HepG2 (cell line): ENCODE measurements at regions not wholly inside any gene's neighbourhood (a gene's known extent, or its start where the extent isn't known, plus 50 kb on each side); places are given as distances from the start of the nearest gene placed in this dataset.
A peak's percentile ranks its signal among the peaks of the same experiment; 100 is the strongest.

Source experiments
- ATAC-seq: fragments of 200-7000 bp; cut with Tn5 transposase; 3 replicates; pipeline ENCODE4 v1.9.1; 2020; ENCODE audit warnings: mild to moderate bottlenecking, moderate library complexity
- BruUV-seq: library from RNA; stranded (reverse); fragments of 400-500 nt; replicated peaks from 2 replicates; lab custom pipeline; 2021; lab: Mats Ljungman, UMichigan
- CTCF ChIA-PET: fragments of 300-600 bp; formaldehyde crosslinking; extraction: SDS; loops from one replicate; lab custom pipeline; 2021; ENCODE audit warnings: low total read pairs, inconsistent platforms, low intra/inter-chr PET ratio; lab: Yijun Ruan, JAX
- POLR2A ChIA-PET: fragments of 350-600 bp; sonication (Branson Sonifier 250); formaldehyde crosslinking; loops from one replicate; lab custom pipeline; 2020; ENCODE audit warnings: antibody characterized with exemption, inconsistent platforms; lab: Yijun Ruan, JAX
- DNase-seq: peaks from one replicate; pipeline ENCODE4 v3.0.0-alpha.2; 2015; ENCODE audit warnings: low spot score
- FAIRE-seq: peaks from 3 replicates; lab custom pipeline; 2011; peaks lifted over from hg19 to GRCh38; lab: Jason Lieb, UNC
- H2AFZ ChIP-seq: one replicate; pipeline ENCODE4 v1.6.1; 2011; ENCODE audit warnings: low read length, inconsistent platforms
- H3K27ac ChIP-seq: fragments of 300-600 bp; 3 replicates; pipeline ENCODE4 v1.8.0; 2011; ENCODE audit warnings: mixed run types, mild to moderate bottlenecking, mixed read lengths, low read length, inconsistent platforms; ENCODE audit not compliant: insufficient read depth; ENCODE audit errors: extremely low read length
- H3K27me3 ChIP-seq, 2 experiments: fragments of 200-600 bp in 1 of 2; 2 replicates in 1 of 2; 3 replicates in 1 of 2; pipeline versions ENCODE4 v1.6.0 to v1.8.0; 2011; ENCODE audit warnings: low read length in 2 of 2, mild to moderate bottlenecking in 2 of 2, moderate library complexity in 2 of 2, inconsistent platforms in 1 of 2; ENCODE audit not compliant: insufficient read depth in 2 of 2, control insufficient read depth in 1 of 2
- H3K36me3 ChIP-seq, 2 experiments: fragments of 200-600 bp in 1 of 2; replicated peaks in 1 of 2; 2 replicates in 1 of 2; 3 replicates in 1 of 2; pipeline versions ENCODE4 v1.5.1 to v1.8.0; 2011; ENCODE audit warnings: low read length in 2 of 2, inconsistent platforms in 1 of 2; ENCODE audit not compliant: insufficient read depth in 2 of 2, control insufficient read depth in 1 of 2
- H3K4me1 ChIP-seq: 2 replicates; pipeline ENCODE4 v1.5.1; 2012; ENCODE audit warnings: low read length, inconsistent platforms; ENCODE audit not compliant: insufficient read depth
- H3K4me2 ChIP-seq: 2 replicates; pipeline ENCODE4 v1.6.0; 2011; ENCODE audit warnings: low read depth, low read length, inconsistent platforms
- H3K4me3 ChIP-seq, 3 experiments: fragments of 200-600 bp in 1 of 3; sonication (generic), shearing (Covaris generic) in 1 of 3; replicated peaks in 1 of 3; 2 replicates each; pipeline ENCODE4 v1.5.1; 2011 to 2016; ENCODE audit warnings: low read length in 3 of 3, inconsistent platforms in 2 of 3, low read depth in 2 of 3, mild to moderate bottlenecking in 2 of 3, control low read depth in 1 of 3, mixed read lengths in 1 of 3; ENCODE audit not compliant: insufficient read depth in 1 of 3
- H3K79me2 ChIP-seq: one replicate; pipeline ENCODE4 v1.6.1; 2011; ENCODE audit warnings: low read length, inconsistent platforms; ENCODE audit not compliant: insufficient read depth
- H3K9ac ChIP-seq: 2 replicates; pipeline ENCODE4 v1.6.0; 2011; ENCODE audit warnings: mild to moderate bottlenecking, low read depth, low read length, inconsistent platforms; ENCODE audit not compliant: insufficient read depth
- H3K9me3 ChIP-seq: 2 replicates; pipeline ENCODE4 v1.5.1; 2012; ENCODE audit warnings: mild to moderate bottlenecking, low read length
- H4K20me1 ChIP-seq: 2 replicates; pipeline ENCODE4 v1.6.0; 2011; ENCODE audit warnings: inconsistent platforms, mild to moderate bottlenecking, low read length, moderate library complexity; ENCODE audit not compliant: insufficient read depth
- HDAC1 ChIP-seq: sonication (generic); formaldehyde crosslinking; IDR thresholded peaks from 2 replicates; pipeline ENCODE4 v1.5.1; 2020; ENCODE audit warnings: mild to moderate bottlenecking, missing genetic modification reagents
- HNF1B ChIP-seq: sonication (generic); formaldehyde crosslinking; IDR thresholded peaks from 2 replicates; pipeline ENCODE4 v1.5.1; 2020; ENCODE audit warnings: mild to moderate bottlenecking, moderate library complexity, missing genetic modification reagents
- JUN ChIP-seq: sonication (generic); formaldehyde crosslinking; IDR thresholded peaks from 2 replicates; pipeline ENCODE4 v1.4.0; 2020; ENCODE audit warnings: mild to moderate bottlenecking, missing genetic modification reagents
- KLF6 ChIP-seq: IDR thresholded peaks from 2 replicates; pipeline ENCODE4 v1.8.0; 2016; ENCODE audit warnings: missing biosample characterization, missing genetic modification reagents
- SMAD3 ChIP-seq: sonication (generic); formaldehyde crosslinking; IDR thresholded peaks from 2 replicates; pipeline ENCODE4 v1.4.0; 2020; ENCODE audit warnings: missing genetic modification reagents
- TARDBP ChIP-seq: sonication (generic); formaldehyde crosslinking; IDR thresholded peaks from 2 replicates; pipeline ENCODE4 v1.8.0; 2022; ENCODE audit warnings: mild to moderate bottlenecking, missing genetic modification reagents
- ZBTB42 ChIP-seq: sonication (generic); formaldehyde crosslinking; IDR thresholded peaks from 2 replicates; pipeline ENCODE4 v1.5.0; 2020; ENCODE audit warnings: mild to moderate bottlenecking, missing genetic modification reagents
- ZFP36L2 ChIP-seq: sonication (generic); formaldehyde crosslinking; IDR thresholded peaks from 2 replicates; pipeline ENCODE4 v1.4.0; 2020; ENCODE audit warnings: missing genetic modification reagents
- ZFYVE20 ChIP-seq: sonication (generic); formaldehyde crosslinking; IDR thresholded peaks from 2 replicates; pipeline ENCODE4 v1.8.0; 2023; ENCODE audit warnings: low read depth, mild to moderate bottlenecking, moderate library complexity, missing genetic modification reagents, borderline replicate concordance
- ZNF557 ChIP-seq: sonication (generic); formaldehyde crosslinking; IDR thresholded peaks from 2 replicates; pipeline ENCODE4 v1.4.0; 2020; ENCODE audit warnings: missing genetic modification reagents
- ZNF619 ChIP-seq: sonication (generic); formaldehyde crosslinking; IDR thresholded peaks from 2 replicates; pipeline ENCODE4 v1.4.0; 2020; ENCODE audit warnings: mild to moderate bottlenecking, missing genetic modification reagents
- ZSCAN31 ChIP-seq: sonication (generic); formaldehyde crosslinking; IDR thresholded peaks from 2 replicates; pipeline ENCODE4 v1.5.0; 2020; ENCODE audit warnings: low read depth, mild to moderate bottlenecking, missing genetic modification reagents
- ZUFSP ChIP-seq: sonication (generic); formaldehyde crosslinking; IDR thresholded peaks from 2 replicates; pipeline ENCODE4 v1.9.0; 2021; ENCODE audit warnings: missing genetic modification reagents, mild to moderate bottlenecking, borderline replicate concordance
- WGBS: methylation state at CpG from one replicate; pipeline ENCODE4 v1.1.6; 2017; ENCODE audit warnings: low lambda C conversion rate; 5-methylcytosine and 5-hydroxymethylcytosine counted together
- in situ Hi-C: cut with HindIII; loops from 2 replicates; pipeline ENCODE4 v1.10.0; 2017; ENCODE audit warnings: low pct_unique_long_range_greater_than_20kb; ENCODE audit not compliant: extremely low pct_ligation_motif_present
- intact Hi-C: fragments of 100-400 bp; cut with micrococcal nuclease; formaldehyde crosslinking; loops from one replicate; pipeline ENCODE4 v1.10.0; 2022; ENCODE audit not compliant: unreplicated experiment
- TF ChIP-seq, protein P1 (sequence below): sonication (generic); formaldehyde crosslinking; IDR thresholded peaks from 2 replicates; pipeline ENCODE4 v1.4.0; 2020; ENCODE audit warnings: missing genetic modification reagents

- no TSS peak for BruUV-seq
- DNase-seq: no peak
- no peaks in the 10 kb centered on the region for H3K79me2 ChIP-seq
These were observed 122.0 kb upstream of the DHRS4 start for GRCh38 chr14:23831596-23831995.

DNA sequence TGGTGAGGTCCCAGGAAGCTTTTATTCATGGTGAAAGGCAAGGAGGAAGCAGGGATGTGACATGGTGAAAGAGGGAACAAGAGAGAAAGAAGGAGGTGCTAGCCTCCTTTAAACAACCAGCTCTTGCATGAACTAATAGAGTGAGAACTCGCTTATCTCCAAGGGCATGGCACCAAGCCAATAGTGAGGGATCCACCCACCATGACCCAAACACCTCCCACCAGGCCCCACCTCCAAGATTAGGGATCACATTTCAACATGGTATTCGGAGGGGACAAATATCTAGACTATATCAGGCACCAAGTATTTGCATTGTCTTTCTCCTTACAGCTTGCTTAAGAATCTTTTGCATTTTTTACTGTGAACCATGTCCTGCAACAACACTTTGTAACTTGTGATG is 91.9 kb upstream of the DHRS4 start:
- no TSS peak for BruUV-seq
- TF ChIP-seq ZNF619 (CRISPR knock-in tag) (no peak), TARDBP (CRISPR knock-in tag) (no peak), JUN (CRISPR knock-in tag) (no peak), ZBTB42 (CRISPR knock-in tag) (no peak), KLF6 (CRISPR knock-in tag) (no peak), HNF1B (CRISPR knock-in tag) (no peak), ZUFSP (CRISPR knock-in tag) (no peak), ZFYVE20 (CRISPR knock-in tag) (no peak), ZFP36L2 (no peak), ZSCAN31 (CRISPR knock-in tag) (no peak), SMAD3 (CRISPR knock-in tag) (no peak), HDAC1 (CRISPR knock-in tag) (no peak)
- TF ChIP-seq, protein P1, sequence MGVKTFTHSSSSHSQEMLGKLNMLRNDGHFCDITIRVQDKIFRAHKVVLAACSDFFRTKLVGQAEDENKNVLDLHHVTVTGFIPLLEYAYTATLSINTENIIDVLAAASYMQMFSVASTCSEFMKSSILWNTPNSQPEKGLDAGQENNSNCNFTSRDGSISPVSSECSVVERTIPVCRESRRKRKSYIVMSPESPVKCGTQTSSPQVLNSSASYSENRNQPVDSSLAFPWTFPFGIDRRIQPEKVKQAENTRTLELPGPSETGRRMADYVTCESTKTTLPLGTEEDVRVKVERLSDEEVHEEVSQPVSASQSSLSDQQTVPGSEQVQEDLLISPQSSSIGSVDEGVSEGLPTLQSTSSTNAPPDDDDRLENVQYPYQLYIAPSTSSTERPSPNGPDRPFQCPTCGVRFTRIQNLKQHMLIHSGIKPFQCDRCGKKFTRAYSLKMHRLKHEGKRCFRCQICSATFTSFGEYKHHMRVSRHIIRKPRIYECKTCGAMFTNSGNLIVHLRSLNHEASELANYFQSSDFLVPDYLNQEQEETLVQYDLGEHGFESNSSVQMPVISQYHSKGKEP (CRISPR knock-in tag): no peak
- TF ChIP-seq, all 625 proteins: peak for 0

More at GRCh38 chr14:23831596-23831995, 122.0 kb upstream of the DHRS4 start:
- Histone ChIP-seq H3K9me3 (no peaks in the 10 kb centered on the region), H3K27me3 (peaks cover 0 to 19% of the 10 kb centered on the region in 2 experiments; a peak in 1 of 5 replicates), H4K20me1 (no peaks in the 10 kb centered on the region), H3K4me2 (no peak overlapping the region), H3K27ac (no peak overlapping the region), H3K4me1 (peaks cover 25% of the 10 kb centered on the region), H3K9ac (no peak overlapping the region), H3K4me3 (no peak overlapping the region), H3K36me3 (no peaks in the 10 kb centered on the region), H2AFZ (no peak overlapping the region)
- ChIA-PET POLR2A (no interaction called here), CTCF (no interaction called here)
- 30% methylated on average over 3 of the region's 3 CpGs for WGBS
- no peak for ATAC-seq
- in situ Hi-C loops: no loop called here
- FAIRE-seq: no peak
- TF ChIP-seq ZNF557: no peak
- intact Hi-C loops: no loop called here

More for the DNA sequence above, 91.9 kb upstream of the DHRS4 start:
- intact Hi-C loops: no loop called here
- in situ Hi-C loops: no loop called here
- H3K4me1 ChIP-seq: no peaks in the 10 kb centered on the region; the same call in 1 of the 2 replicates
- no peaks in the 10 kb centered on the region for H3K79me2 ChIP-seq
- peak; percentile 64 for FAIRE-seq
- ChIA-PET CTCF (no interaction called here), POLR2A (no interaction called here)
- no peak overlapping the region for H3K9ac ChIP-seq
- 5% methylated on average over 2 of the region's 2 CpGs for WGBS
- no peaks in the 10 kb centered on the region for H3K36me3 ChIP-seq
- peaks cover 0 to 13% of the 10 kb centered on the region in 2 experiments; a peak in 2 of 5 replicates for H3K27me3 ChIP-seq
- no peaks in the 10 kb centered on the region for H3K9me3 ChIP-seq
- DNase-seq: peak; percentile 46
- H4K20me1 ChIP-seq: no peaks in the 10 kb centered on the region
- no peak overlapping the region for H3K27ac ChIP-seq
- peak; percentile 29; the same call in 2 of the 3 replicates for ATAC-seq
- H3K4me3 ChIP-seq: no peak overlapping the region
- no peak overlapping the region for H2AFZ ChIP-seq
- H3K4me2 ChIP-seq: no peak overlapping the region
